HG03460 (cell line): ENCODE measurements at regions not wholly inside any gene's neighbourhood (a gene's known extent, or its start where the extent isn't known, plus 50 kb on each side); places are given as distances from the start of the nearest gene placed in this dataset.

Experiments
- ATAC-seq: cut with Tn5 transposase; IDR thresholded peaks from one replicate; pipeline ENCODE4 v1.9.1; 2021; ENCODE audit not compliant: unreplicated experiment

- no peak for ATAC-seq
These were observed 51.0 kb upstream of the RARB start for GRCh38 chr3:25377042-25377441.
